ENCODE measurements at regions not wholly inside any gene's neighbourhood (a gene's known extent, or its start where the extent isn't known, plus 50 kb on each side); places are given as distances from the start of the nearest gene placed in this dataset.

- H3K4me3 ChIP-seq (ENCODE audit: insufficient read depth, low read length, poor library complexity, severe bottlenecking) = no peak overlapping the region
- no peak overlapping the region for H3K4me2 ChIP-seq (ENCODE audit: low read depth, low read length, poor library complexity, severe bottlenecking)
- H3K9ac ChIP-seq (ENCODE audit: low read length) = no peak overlapping the region
- H3K79me2 ChIP-seq (ENCODE audit: insufficient read depth, low read length) = no peaks in the 10 kb centered on the region
- no peaks in the 10 kb centered on the region for H3K27me3 ChIP-seq (ENCODE audit: low read length)
- peak overlapping the region; percentile 7 for H2AFZ ChIP-seq (ENCODE audit: low read depth, low read length, severe bottlenecking)
- no peaks in the 10 kb centered on the region for H3K36me3 ChIP-seq (ENCODE audit: low read length)
- no peak for TF ChIP-seq EZH2phosphoT487 (conservative IDR thresholded peaks at IDR 0.05; ENCODE audit: low read length)
- TF ChIP-seq CTCF (IDR thresholded peaks at IDR 0.05; ENCODE audit: insufficient read depth, low read length, poor library complexity, severe bottlenecking) = no peak
- no peak overlapping the region for H3K27ac ChIP-seq (ENCODE audit: low read depth, low read length)
- no peaks in the 10 kb centered on the region for H3K9me3 ChIP-seq (ENCODE audit: insufficient read depth, low read length)
- H3K9me2 ChIP-seq (replicated peaks; ENCODE audit: insufficient read depth, low read length) = no peaks in the 10 kb centered on the region
- H4K20me1 ChIP-seq (ENCODE audit: low read depth, low read length) = no peaks in the 10 kb centered on the region
- no peaks in the 10 kb centered on the region for H3F3A ChIP-seq (ENCODE audit: insufficient read depth)
Observed at GRCh38 chr4:133000012-133000411, 149.1 kb upstream of the PCDH10 start.

- Histone ChIP-seq H3K27me3 (ENCODE audit: low read length) (no peaks in the 10 kb centered on the region), H3K36me3 (ENCODE audit: low read length) (no peaks in the 10 kb centered on the region), H3K27ac (ENCODE audit: low read depth, low read length) (no peak overlapping the region), H3K9ac (ENCODE audit: low read length) (no peak overlapping the region), H4K20me1 (ENCODE audit: low read depth, low read length) (no peaks in the 10 kb centered on the region), H3K9me3 (ENCODE audit: insufficient read depth, low read length) (no peaks in the 10 kb centered on the region), H3K4me3 (ENCODE audit: insufficient read depth, low read length, poor library complexity, severe bottlenecking) (no peak overlapping the region), H3K79me2 (ENCODE audit: insufficient read depth, low read length) (no peaks in the 10 kb centered on the region), H3K4me2 (ENCODE audit: low read depth, low read length, poor library complexity, severe bottlenecking) (no peak overlapping the region), H3K9me2 (replicated peaks; ENCODE audit: insufficient read depth, low read length) (no peaks in the 10 kb centered on the region), H3F3A (ENCODE audit: insufficient read depth) (no peaks in the 10 kb centered on the region), H2AFZ (ENCODE audit: low read depth, low read length, severe bottlenecking) (no peak overlapping the region)
- TF ChIP-seq EZH2phosphoT487 (conservative IDR thresholded peaks at IDR 0.05; ENCODE audit: low read length) (no peak), CTCF (IDR thresholded peaks at IDR 0.05; ENCODE audit: insufficient read depth, low read length, poor library complexity, severe bottlenecking) (no peak)
Observed at GRCh38 chr4:133003169-133003568, 145.9 kb upstream of the PCDH10 start.

- H3K9ac ChIP-seq (ENCODE audit: low read length) = no peak overlapping the region
Observed at GRCh38 chr4:133014473-133015135, 134.5 kb upstream of the PCDH10 start.

More at GRCh38 chr4:133014473-133015135, 134.5 kb upstream of the PCDH10 start:
- Histone ChIP-seq H3K36me3 (ENCODE audit: low read length) (no peaks in the 10 kb centered on the region), H3K79me2 (ENCODE audit: insufficient read depth, low read length) (no peaks in the 10 kb centered on the region), H3K4me2 (ENCODE audit: low read depth, low read length, poor library complexity, severe bottlenecking) (no peak overlapping the region), H3K9me3 (ENCODE audit: insufficient read depth, low read length) (no peaks in the 10 kb centered on the region), H3K9me2 (replicated peaks; ENCODE audit: insufficient read depth, low read length) (no peaks in the 10 kb centered on the region), H4K20me1 (ENCODE audit: low read depth, low read length) (no peaks in the 10 kb centered on the region), H3K4me3 (ENCODE audit: insufficient read depth, low read length, poor library complexity, severe bottlenecking) (no peak overlapping the region), H3F3A (ENCODE audit: insufficient read depth) (no peaks in the 10 kb centered on the region), H3K27me3 (ENCODE audit: low read length) (no peaks in the 10 kb centered on the region), H2AFZ (ENCODE audit: low read depth, low read length, severe bottlenecking) (peak overlapping the region; percentile 48), H3K27ac (ENCODE audit: low read depth, low read length) (no peak overlapping the region)
- TF ChIP-seq CTCF (IDR thresholded peaks at IDR 0.05; ENCODE audit: insufficient read depth, low read length, poor library complexity, severe bottlenecking) (no peak), EZH2phosphoT487 (conservative IDR thresholded peaks at IDR 0.05; ENCODE audit: low read length) (no peak)

All from SU-DHL-6 (cell line).